ENCODE measurements at regions not wholly inside any gene's neighbourhood (a gene's known extent, or its start where the extent isn't known, plus 50 kb on each side); places are given as distances from the start of the nearest gene placed in this dataset.
"Not testable (repeated sequence)": the region's sequence is repeated elsewhere in the genome, so short reads cannot be mapped to it uniquely, and the experiment has no call there.

GRCh38 chr4:25981749-25982148 is 67.7 kb downstream of the SMIM20 start:
- DNase-seq: no peak

GRCh38 chr4:25982962-25983361 is 68.9 kb downstream of the SMIM20 start:
- no peak for DNase-seq

GRCh38 chr4:25984266-25984665 is 70.2 kb downstream of the SMIM20 start:
- DNase-seq: no peak

- DNase-seq: no peak
Measured at GRCh38 chr4:25984796-25985195, 70.8 kb downstream of the SMIM20 start.

- DNase-seq: no peak
Measured at GRCh38 chr4:25986807-25987206, 72.8 kb downstream of the SMIM20 start.

GRCh38 chr4:25991340-25991739 is 77.3 kb downstream of the SMIM20 start:
- no peak for DNase-seq

GRCh38 chr4:25993395-25994185 is 79.6 kb downstream of the SMIM20 start:
- peak; percentile 6 for DNase-seq

- not testable (repeated sequence) for DNase-seq
Measured at GRCh38 chr4:25994577-25994976, 80.6 kb downstream of the SMIM20 start.

- no peak for DNase-seq
Measured at GRCh38 chr4:26000274-26000950, 86.4 kb downstream of the SMIM20 start.

- DNase-seq: no peak
Measured at GRCh38 chr4:26001413-26001812, 87.4 kb downstream of the SMIM20 start.

- no peak for DNase-seq
Measured at GRCh38 chr4:26001816-26002215, 87.8 kb downstream of the SMIM20 start.

- DNase-seq: no peak
Measured at GRCh38 chr4:26003056-26003455, 89.0 kb downstream of the SMIM20 start.

GRCh38 chr4:26004290-26004689 is 90.3 kb downstream of the SMIM20 start:
- DNase-seq: no peak

GRCh38 chr4:26005764-26006163 is 91.7 kb downstream of the SMIM20 start:
- DNase-seq: no peak

- DNase-seq: no peak
Measured at GRCh38 chr4:26008737-26009136, 94.7 kb downstream of the SMIM20 start.

- no peak for DNase-seq
Measured at GRCh38 chr4:26009502-26009901, 95.5 kb downstream of the SMIM20 start.

GRCh38 chr4:26010304-26010703 is 96.3 kb downstream of the SMIM20 start:
- no peak for DNase-seq

- DNase-seq: no peak
Measured at GRCh38 chr4:26013629-26014028, 99.6 kb downstream of the SMIM20 start.

- DNase-seq: no peak
Measured at GRCh38 chr4:26015133-26015651, 101.2 kb downstream of the SMIM20 start.

- no peak for DNase-seq
Measured at GRCh38 chr4:26015906-26016305, 101.9 kb downstream of the SMIM20 start.

- DNase-seq: no peak
Measured at GRCh38 chr4:26017531-26017930, 103.5 kb downstream of the SMIM20 start.

GRCh38 chr4:26017961-26018700 is 104.1 kb downstream of the SMIM20 start:
- DNase-seq: not testable (repeated sequence)

GRCh38 chr4:26020083-26020668 is 106.2 kb downstream of the SMIM20 start:
- peak; percentile 4 for DNase-seq

Data from CD4-positive, alpha-beta T cell treated with Interferon gamma for 1 hour (primary cell).